ENCODE measurements at regions not wholly inside any gene's neighbourhood (a gene's known extent, or its start where the extent isn't known, plus 50 kb on each side); places are given as distances from the start of the nearest gene placed in this dataset.

- ChIA-PET CTCF (no interaction called here), POLR2A (no interaction called here)
- no peak for DNase-seq (ENCODE audit: extremely low spot score)
- TF ChIP-seq, protein P1, sequence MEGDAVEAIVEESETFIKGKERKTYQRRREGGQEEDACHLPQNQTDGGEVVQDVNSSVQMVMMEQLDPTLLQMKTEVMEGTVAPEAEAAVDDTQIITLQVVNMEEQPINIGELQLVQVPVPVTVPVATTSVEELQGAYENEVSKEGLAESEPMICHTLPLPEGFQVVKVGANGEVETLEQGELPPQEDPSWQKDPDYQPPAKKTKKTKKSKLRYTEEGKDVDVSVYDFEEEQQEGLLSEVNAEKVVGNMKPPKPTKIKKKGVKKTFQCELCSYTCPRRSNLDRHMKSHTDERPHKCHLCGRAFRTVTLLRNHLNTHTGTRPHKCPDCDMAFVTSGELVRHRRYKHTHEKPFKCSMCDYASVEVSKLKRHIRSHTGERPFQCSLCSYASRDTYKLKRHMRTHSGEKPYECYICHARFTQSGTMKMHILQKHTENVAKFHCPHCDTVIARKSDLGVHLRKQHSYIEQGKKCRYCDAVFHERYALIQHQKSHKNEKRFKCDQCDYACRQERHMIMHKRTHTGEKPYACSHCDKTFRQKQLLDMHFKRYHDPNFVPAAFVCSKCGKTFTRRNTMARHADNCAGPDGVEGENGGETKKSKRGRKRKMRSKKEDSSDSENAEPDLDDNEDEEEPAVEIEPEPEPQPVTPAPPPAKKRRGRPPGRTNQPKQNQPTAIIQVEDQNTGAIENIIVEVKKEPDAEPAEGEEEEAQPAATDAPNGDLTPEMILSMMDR (IDR thresholded peaks at IDR 0.05; ENCODE audit: control extremely low read depth, extremely low read depth, low read depth, missing control alignments), result no peak
Observed at GRCh38 chr4:24425863-24426262, 158.5 kb downstream of the DHX15 start.

DNA sequence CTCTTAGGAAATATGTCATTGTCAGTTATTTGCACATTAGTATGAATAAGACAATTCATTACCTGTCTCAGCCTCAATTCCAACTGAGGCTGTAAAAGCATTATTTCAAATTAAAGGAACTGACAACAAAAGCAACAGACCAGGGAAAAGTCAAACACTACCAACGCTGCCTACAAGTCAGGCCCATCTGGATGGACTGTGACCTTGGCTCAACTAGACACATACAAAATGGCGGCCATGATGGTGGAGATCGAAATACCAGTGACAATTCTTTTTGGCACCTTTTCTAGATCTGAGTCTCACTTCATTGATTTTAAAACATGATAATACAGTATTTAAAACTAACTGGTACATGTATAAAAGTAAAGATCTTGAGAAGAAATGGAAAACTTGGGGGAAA, 160.7 kb downstream of the DHX15 start:
- CTCF ChIA-PET, result interaction anchor here (1.5 kb wide), 1 partner anchor 1288 kb away, joined by 5 read pairs; no protein-coding TSS in a partner anchor
- DNase-seq (ENCODE audit: extremely low spot score), result no peak
- POLR2A ChIA-PET, result no interaction called here
- TF ChIP-seq, protein P1 (IDR thresholded peaks at IDR 0.05; ENCODE audit: control extremely low read depth, extremely low read depth, low read depth, missing control alignments), result no peak

- CTCF ChIA-PET, result interaction anchor here (0.9 to 1.5 kb wide), 5 partner anchors 11 to 1527 kb away, joined by 3 to 6 read pairs (median 5); no protein-coding TSS in a partner anchor
- TF ChIP-seq, protein P1 (IDR thresholded peaks at IDR 0.05; ENCODE audit: control extremely low read depth, extremely low read depth, low read depth, missing control alignments), result no peak
- DNase-seq (ENCODE audit: extremely low spot score), result no peak
- POLR2A ChIA-PET, result interaction anchor here (0.6 kb wide), 1 partner anchor 692 kb away, joined by 3 read pairs; no protein-coding TSS in a partner anchor
Observed at GRCh38 chr4:24422644-24423043, 161.7 kb downstream of the DHX15 start.

GRCh38 chr4:24419181-24420034, 164.9 kb downstream of the DHX15 start:
- ChIA-PET POLR2A (no interaction called here), CTCF (interaction anchor here (0.9 to 3.2 kb wide), 20 partner anchors 8 to 1540 kb away, joined by 3 to 48 read pairs (median 4); no protein-coding TSS in a partner anchor)
- TF ChIP-seq, protein P1 (IDR thresholded peaks at IDR 0.05; ENCODE audit: control extremely low read depth, extremely low read depth, low read depth, missing control alignments), result peak; percentile 99
- DNase-seq (ENCODE audit: extremely low spot score), result peak; percentile 73

GRCh38 chr4:24417206-24417605, 167.1 kb downstream of the DHX15 start:
- POLR2A ChIA-PET, result no interaction called here
- TF ChIP-seq, protein P1 (IDR thresholded peaks at IDR 0.05; ENCODE audit: control extremely low read depth, extremely low read depth, low read depth, missing control alignments), result no peak
- DNase-seq (ENCODE audit: extremely low spot score), result no peak
- CTCF ChIA-PET, result no interaction called here

DNA sequence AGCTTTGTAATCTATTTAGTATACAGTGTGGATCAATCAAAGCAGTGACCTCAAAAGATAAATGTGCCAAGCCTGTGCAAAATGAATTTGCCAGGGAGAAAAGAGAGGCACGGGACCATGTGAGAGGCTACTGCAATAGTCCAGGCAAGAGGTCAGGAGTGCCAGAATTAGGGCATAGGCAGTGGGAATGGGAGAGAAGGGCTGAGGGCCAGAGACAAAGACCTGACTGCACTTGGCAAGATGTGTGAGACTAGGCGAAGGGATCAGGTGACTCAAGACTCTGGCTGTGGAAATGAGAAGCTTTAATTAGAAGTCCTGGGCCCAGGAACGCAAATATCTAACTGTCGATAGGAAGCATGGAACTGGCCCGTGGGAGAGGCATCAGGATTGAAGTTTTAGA, 168.1 kb downstream of the DHX15 start:
- POLR2A ChIA-PET, result no interaction called here
- TF ChIP-seq, protein P1 (IDR thresholded peaks at IDR 0.05; ENCODE audit: control extremely low read depth, extremely low read depth, low read depth, missing control alignments), result no peak
- CTCF ChIA-PET, result interaction anchor here (1.1 to 1.5 kb wide), 2 partner anchors 12 to 1281 kb away, joined by 3 to 7 read pairs; no protein-coding TSS in a partner anchor

More for the DNA sequence above, 168.1 kb downstream of the DHX15 start:
- DNase-seq (ENCODE audit: extremely low spot score), result no peak
